Effector memory CD4-positive, alpha-beta T cell (primary cell): ENCODE measurements at regions not wholly inside any gene's neighbourhood (a gene's known extent, or its start where the extent isn't known, plus 50 kb on each side); places are given as distances from the start of the nearest gene placed in this dataset.
A peak's percentile ranks its signal among the peaks of the same experiment; 100 is the strongest.

Experiments
- DNase-seq, 3 donors: peaks; one replicate each; pipeline ENCODE4 v3.0.0-alpha.2; 2020
- H3K27ac ChIP-seq: 2 replicates; pipeline ENCODE4 v1.7.0; 2013; ENCODE audit warnings: mild to moderate bottlenecking, low read length, moderate library complexity; ENCODE audit not compliant: insufficient read depth, poor library complexity, severe bottlenecking
- H3K27me3 ChIP-seq: replicated peaks from 2 replicates; pipeline ENCODE4 v1.7.0; 2013; ENCODE audit warnings: mild to moderate bottlenecking, low read length; ENCODE audit not compliant: insufficient read depth, control insufficient read depth, poor library complexity, severe bottlenecking
- H3K36me3 ChIP-seq: 2 replicates; pipeline ENCODE4 v1.7.0; 2013; ENCODE audit warnings: mild to moderate bottlenecking, low read length, moderate library complexity; ENCODE audit not compliant: control insufficient read depth, insufficient read depth
- H3K4me1 ChIP-seq: 2 replicates; pipeline ENCODE4 v1.7.0; 2013; ENCODE audit warnings: low read length, mild to moderate bottlenecking; ENCODE audit not compliant: control insufficient read depth, insufficient read depth, poor library complexity, severe bottlenecking
- H3K4me3 ChIP-seq: 2 replicates; pipeline ENCODE4 v1.7.0; 2013; ENCODE audit warnings: low read length, low read depth, mild to moderate bottlenecking; ENCODE audit not compliant: insufficient read depth, poor library complexity, severe bottlenecking
- H3K9me3 ChIP-seq: 2 replicates; pipeline ENCODE4 v1.7.0; 2013; ENCODE audit warnings: mild to moderate bottlenecking, low read length, moderate library complexity; ENCODE audit not compliant: control insufficient read depth

DNA sequence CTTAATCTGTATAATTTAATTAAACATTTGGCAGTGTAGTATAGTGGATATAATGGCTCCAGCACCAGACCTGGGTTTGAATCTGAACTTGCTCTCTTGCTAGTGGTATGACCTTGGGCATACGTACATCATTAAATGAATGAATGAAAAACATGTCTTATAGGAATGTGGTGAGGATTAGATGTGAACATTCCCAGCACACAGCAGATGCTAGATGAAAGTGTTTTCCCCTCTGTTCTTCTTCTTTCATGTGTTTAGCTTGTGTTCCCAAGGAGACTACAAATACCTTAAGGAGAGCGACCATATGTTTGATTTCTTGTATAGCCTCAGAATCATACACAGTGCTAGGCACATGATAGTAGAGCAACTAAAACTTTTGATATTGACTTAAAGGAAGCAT lies 56.5 kb downstream of the CT47B1 start:
- no peak overlapping the region for H3K4me3 ChIP-seq

DNA sequence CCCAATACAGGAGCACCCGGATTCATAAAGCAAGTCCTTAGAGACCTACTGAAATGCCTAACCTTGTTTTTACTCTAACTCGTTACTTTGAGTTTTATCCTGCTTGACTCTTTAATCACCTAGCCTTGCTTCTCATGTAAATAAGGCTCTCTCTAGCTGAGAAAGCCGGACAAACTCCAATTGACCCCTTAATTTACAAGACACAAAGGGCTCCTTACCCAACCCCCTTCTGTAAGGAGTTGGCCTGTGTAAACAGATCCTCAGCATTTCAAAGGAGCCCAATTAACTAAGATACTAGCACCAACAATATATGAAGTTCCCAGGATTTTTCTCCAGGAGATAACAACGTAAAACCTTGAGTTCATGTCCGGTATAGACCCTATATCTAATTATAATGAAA lies 61.7 kb downstream of the CT47B1 start:
- no peaks in the 10 kb centered on the region for H3K36me3 ChIP-seq
- no peak overlapping the region for H3K4me3 ChIP-seq
- no peaks in the 10 kb centered on the region for H3K4me1 ChIP-seq
- H3K27me3 ChIP-seq, result no peaks in the 10 kb centered on the region
- no peaks in the 10 kb centered on the region for H3K9me3 ChIP-seq
- no peak for DNase-seq
- no peak overlapping the region for H3K27ac ChIP-seq

More for the DNA sequence above, 56.5 kb downstream of the CT47B1 start:
- Histone ChIP-seq H3K27ac (no peak overlapping the region), H3K27me3 (no peaks in the 10 kb centered on the region), H3K36me3 (no peaks in the 10 kb centered on the region), H3K4me1 (no peaks in the 10 kb centered on the region), H3K9me3 (no peaks in the 10 kb centered on the region)
- DNase-seq, result no peak

DNA sequence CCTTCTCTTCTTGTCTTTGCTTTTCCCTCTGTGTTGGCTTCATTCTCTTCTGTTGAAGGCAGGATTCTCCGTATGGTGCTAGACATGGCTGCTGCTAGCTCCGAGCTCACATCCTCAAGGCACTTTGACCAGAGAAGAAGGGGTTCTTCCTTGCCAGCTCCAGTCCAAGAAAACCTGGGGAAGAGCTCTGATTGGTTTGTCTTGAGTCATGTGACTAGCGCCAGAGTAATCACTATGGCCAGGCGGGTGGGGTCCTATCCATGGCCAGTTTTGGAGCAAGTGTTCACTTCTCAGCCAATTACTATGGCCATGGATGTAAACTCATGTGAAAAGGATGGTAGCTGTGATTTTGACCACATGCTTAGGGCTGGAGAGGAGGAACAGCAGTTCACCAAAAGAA lies 74.2 kb downstream of the CT47B1 start:
- DNase-seq, result no peak
- no peaks in the 10 kb centered on the region for H3K4me1 ChIP-seq
- H3K36me3 ChIP-seq, result no peaks in the 10 kb centered on the region
- no peak overlapping the region for H3K4me3 ChIP-seq
- no peaks in the 10 kb centered on the region for H3K27me3 ChIP-seq
- no peaks in the 10 kb centered on the region for H3K9me3 ChIP-seq
- no peak overlapping the region for H3K27ac ChIP-seq

DNA sequence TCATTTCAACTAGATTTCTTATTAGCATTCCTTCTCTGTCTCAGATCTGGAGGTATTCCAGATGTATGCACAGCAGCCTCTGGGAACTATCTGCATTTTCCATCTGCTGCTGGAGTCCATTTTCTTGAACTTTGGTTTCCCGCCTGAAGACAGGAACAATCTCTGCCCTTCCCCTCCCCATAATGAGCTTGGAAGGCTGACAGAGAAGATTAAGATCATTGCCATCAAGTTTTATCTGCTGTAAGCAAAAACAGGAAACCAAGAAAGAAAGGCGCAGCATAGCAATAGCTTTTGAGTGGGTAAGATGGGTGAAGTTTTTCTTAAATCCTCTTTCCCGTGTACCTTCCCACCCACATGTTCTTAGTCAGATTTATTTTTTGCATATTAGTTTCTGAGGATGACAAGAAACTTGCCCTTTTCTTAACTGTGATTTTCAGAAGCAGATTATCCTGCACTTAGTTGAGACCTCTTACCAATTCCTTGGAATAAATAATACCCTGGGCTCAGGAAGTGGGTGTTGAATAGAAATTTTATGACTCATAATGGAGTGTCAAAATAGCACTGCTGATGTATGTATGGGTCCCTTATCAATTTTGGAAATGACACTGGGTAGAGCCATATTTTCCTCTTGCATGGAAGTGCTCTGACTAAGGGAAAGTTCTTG lies 78.3 kb downstream of the CT47B1 start:
- DNase-seq, result no peak
- Histone ChIP-seq H3K36me3 (no peaks in the 10 kb centered on the region), H3K4me3 (no peak overlapping the region), H3K4me1 (no peaks in the 10 kb centered on the region), H3K9me3 (no peaks in the 10 kb centered on the region), H3K27me3 (no peaks in the 10 kb centered on the region), H3K27ac (no peak overlapping the region)

DNA sequence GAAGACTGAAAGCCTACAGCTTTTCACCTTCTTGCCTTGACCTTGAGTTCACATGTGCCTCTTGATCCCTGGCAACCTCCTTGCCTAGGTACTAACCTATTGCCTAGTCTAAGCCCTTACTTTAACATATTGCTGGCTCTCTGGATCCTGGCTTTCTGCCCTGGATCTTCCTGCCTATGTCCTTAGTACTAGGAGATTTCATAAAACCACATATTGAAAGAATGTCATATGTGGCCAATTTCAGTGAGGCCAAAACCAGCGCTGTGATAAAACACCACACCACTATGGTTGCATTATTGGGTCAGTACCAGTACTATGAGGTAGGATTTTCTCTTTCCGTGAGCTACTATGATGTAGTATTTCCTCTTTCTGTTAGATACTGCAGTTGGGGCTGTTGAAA lies 80.4 kb downstream of the CT47B1 start:
- Histone ChIP-seq H3K36me3 (no peaks in the 10 kb centered on the region), H3K4me3 (no peak overlapping the region), H3K27me3 (no peaks in the 10 kb centered on the region), H3K9me3 (no peaks in the 10 kb centered on the region), H3K27ac (no peak overlapping the region), H3K4me1 (no peaks in the 10 kb centered on the region)
- DNase-seq, result no peak

DNA sequence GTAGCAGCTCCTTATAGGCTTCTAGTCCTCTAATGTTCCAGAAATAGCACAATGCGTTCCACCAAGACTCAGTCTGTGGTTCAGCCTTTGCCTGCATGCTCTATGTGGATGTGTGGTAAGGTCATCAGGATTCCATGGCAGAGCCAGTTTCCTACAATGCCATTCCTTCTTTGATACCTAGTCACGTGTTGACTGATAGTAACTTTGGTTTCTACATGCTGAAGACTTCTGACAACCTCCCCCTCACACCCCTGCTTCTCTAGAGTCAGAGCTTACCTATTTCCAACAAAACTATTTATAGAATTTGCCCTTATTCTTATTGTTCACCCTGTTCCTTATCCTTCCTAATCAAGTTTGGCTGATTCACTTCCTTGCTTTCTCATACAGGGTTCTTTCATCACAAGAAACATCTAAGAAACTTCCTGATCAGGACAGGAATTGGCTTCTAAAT lies 81.1 kb downstream of the CT47B1 start:
- no peak overlapping the region for H3K27ac ChIP-seq
- no peak for DNase-seq
- H3K27me3 ChIP-seq, result no peaks in the 10 kb centered on the region
- no peaks in the 10 kb centered on the region for H3K9me3 ChIP-seq
- no peaks in the 10 kb centered on the region for H3K36me3 ChIP-seq
- H3K4me3 ChIP-seq, result no peak overlapping the region
- H3K4me1 ChIP-seq, result no peaks in the 10 kb centered on the region

DNA sequence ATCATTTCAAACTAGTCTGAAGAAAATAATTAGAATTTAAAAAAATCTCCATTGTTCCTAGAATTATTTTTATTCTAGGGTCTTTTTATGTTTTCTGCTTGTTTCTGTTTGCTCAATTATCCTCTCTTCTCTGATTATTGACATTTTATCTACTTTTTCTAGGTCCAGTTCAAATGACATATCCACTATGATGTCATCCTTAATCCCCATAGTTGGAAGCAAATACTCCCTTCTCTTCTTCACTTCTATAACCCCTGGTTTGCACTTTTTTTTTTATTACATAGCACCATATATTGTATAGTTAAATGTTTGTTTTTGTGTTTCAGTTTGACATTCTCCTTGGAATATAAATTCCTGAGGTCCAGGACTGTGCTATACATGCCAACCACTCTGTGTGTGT lies 82.6 kb downstream of the CT47B1 start:
- Histone ChIP-seq H3K4me1 (no peaks in the 10 kb centered on the region), H3K27ac (no peak overlapping the region), H3K9me3 (no peaks in the 10 kb centered on the region), H3K27me3 (no peaks in the 10 kb centered on the region), H3K4me3 (no peak overlapping the region), H3K36me3 (no peaks in the 10 kb centered on the region)
- DNase-seq, result no peak

DNA sequence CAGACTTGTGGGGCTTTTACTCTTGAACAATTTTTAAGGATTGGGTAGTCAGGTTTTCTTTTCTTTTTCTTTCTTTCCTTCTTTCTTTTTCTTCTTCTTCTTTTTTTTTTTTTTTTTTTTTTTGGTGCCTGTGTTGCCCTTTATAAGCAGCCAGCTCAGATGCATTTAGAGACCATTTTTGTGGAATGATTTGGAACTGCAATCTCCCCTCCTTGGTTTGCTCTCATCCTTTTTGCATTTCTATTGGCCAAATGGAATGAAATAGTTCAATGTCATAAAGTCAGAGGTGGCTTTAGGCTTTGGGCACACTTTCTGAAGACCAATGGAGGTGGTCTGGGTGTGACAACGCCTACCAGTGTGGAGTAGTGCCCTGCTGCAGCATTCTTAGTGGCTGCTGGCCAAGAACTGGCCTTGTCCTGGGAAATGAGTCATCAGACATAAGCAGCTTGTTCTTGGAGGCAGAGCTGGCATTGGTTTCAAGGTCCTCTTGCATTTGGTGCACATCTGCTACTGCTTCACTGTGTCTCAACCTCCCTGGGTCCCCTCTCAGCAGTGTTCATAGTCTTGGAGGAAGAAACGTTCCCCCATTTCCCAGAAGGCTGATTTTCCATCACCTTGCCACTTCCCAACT lies 84.5 kb downstream of the CT47B1 start:
- Histone ChIP-seq H3K27me3 (no peaks in the 10 kb centered on the region), H3K4me3 (no peak overlapping the region), H3K36me3 (no peaks in the 10 kb centered on the region), H3K4me1 (no peaks in the 10 kb centered on the region), H3K27ac (no peak overlapping the region), H3K9me3 (no peaks in the 10 kb centered on the region)
- DNase-seq, result no peak

DNA sequence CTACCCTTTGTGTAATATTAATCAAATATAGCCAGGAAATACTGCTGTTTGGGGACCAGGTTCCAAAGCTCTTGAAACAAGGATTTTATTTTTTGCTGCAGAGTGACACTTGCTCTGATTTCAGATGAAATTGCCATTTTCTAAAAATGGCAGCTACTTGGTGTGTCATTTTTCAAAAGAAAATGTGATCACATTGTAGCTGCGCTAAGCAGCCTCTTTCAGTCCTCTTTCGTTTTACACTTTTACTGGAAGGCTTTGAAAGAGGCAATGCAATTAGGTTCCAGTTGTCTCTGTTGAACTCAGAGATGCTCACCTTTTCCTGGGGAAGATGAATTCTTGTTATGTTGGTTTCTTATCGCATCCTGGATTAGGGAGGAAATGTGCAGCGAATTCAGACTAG lies 85.1 kb downstream of the CT47B1 start:
- no peaks in the 10 kb centered on the region for H3K4me1 ChIP-seq
- H3K36me3 ChIP-seq, result no peaks in the 10 kb centered on the region
- DNase-seq, result no peak
- H3K27ac ChIP-seq, result no peak overlapping the region
- H3K27me3 ChIP-seq, result no peaks in the 10 kb centered on the region
- H3K4me3 ChIP-seq, result no peak overlapping the region
- no peaks in the 10 kb centered on the region for H3K9me3 ChIP-seq

DNA sequence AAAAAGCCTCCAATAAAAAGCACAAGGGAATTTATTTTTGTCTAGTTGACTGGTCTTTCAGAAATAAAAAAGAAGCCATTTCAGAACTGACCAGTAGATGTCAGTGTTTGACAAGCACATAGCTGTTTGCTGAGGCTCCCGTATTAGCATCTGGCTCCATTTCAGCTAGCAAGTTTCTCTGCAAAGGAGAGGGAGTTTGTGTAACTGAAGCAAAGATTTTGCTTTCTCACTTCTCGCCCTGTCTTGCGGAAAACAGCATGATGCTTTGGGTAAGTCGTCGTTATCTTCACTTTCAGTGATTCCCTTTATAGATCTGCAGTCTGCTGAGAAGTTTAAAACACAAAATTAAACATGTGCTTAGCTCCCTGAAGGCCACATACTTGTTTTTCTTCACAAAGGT lies 85.5 kb downstream of the CT47B1 start:
- H3K36me3 ChIP-seq, result no peaks in the 10 kb centered on the region
- no peaks in the 10 kb centered on the region for H3K27me3 ChIP-seq
- no peaks in the 10 kb centered on the region for H3K4me1 ChIP-seq
- DNase-seq, result peak in 1 of 3 donors; percentile 7
- H3K27ac ChIP-seq, result no peak overlapping the region
- no peaks in the 10 kb centered on the region for H3K9me3 ChIP-seq
- no peak overlapping the region for H3K4me3 ChIP-seq
